B cell (primary cell): ENCODE measurements at regions not wholly inside any gene's neighbourhood (a gene's known extent, or its start where the extent isn't known, plus 50 kb on each side); places are given as distances from the start of the nearest gene placed in this dataset.

Experiments used
- ATAC-seq: fragments of 200-7000 bp; cut with Tn5 transposase; one replicate; pipeline ENCODE4 v1.10.0; 2021; ENCODE audit warnings: low read depth, mild to moderate bottlenecking, moderate number of reproducible peaks, moderate library complexity
- CTCF ChIA-PET: fragments of 350-600 bp; sonication (Branson Sonifier 250); formaldehyde crosslinking; loops from one replicate; lab custom pipeline; 2021; ENCODE audit warnings: antibody characterized with exemption, inconsistent platforms; lab: Charles Lee
- POLR2A ChIA-PET: fragments of 350-600 bp; sonication (Branson Sonifier 250); formaldehyde crosslinking; loops from one replicate; lab custom pipeline; 2021; ENCODE audit warnings: antibody characterized with exemption; lab: Charles Lee
- DNase-seq: peaks from one replicate; pipeline ENCODE4 v3.0.0; 2013
- H2AFZ ChIP-seq: 2 replicates; pipeline ENCODE4 v1.6.1; 2012; ENCODE audit warnings: mild to moderate bottlenecking, low read depth, low read length; ENCODE audit not compliant: insufficient read depth, poor library complexity, severe bottlenecking
- H3K27ac ChIP-seq, 2 donors: 1 replicate in 1 of 2; 2 replicates in 1 of 2; pipeline ENCODE4 v1.5.1; 2012 to 2013; ENCODE audit warnings: low read length in 2 of 2, mild to moderate bottlenecking in 2 of 2, moderate library complexity in 1 of 2
- H3K27me3 ChIP-seq, 4 experiments: fragments of 200-600 bp in 1 of 4; sonication (generic) in 1 of 4; replicated peaks in 1 of 4; 1 replicate in 2 of 4; 2 replicates in 2 of 4; pipeline versions ENCODE4 v1.6.1 to v1.7.0; 2013 to 2016; ENCODE audit warnings: low read length in 3 of 4, mild to moderate bottlenecking in 2 of 4, mixed read lengths in 1 of 4, moderate library complexity in 1 of 4; ENCODE audit not compliant: insufficient read depth in 4 of 4, control insufficient read depth in 3 of 4; ENCODE audit errors: control extremely low read depth in 1 of 4
- H3K36me3 ChIP-seq, 2 experiments: replicated peaks in 1 of 2; 1 replicate in 1 of 2; 2 replicates in 1 of 2; pipeline versions ENCODE4 v1.6.1 to v1.7.1; 2013; ENCODE audit warnings: low read length in 1 of 2; ENCODE audit not compliant: insufficient read depth in 2 of 2, control insufficient read depth in 1 of 2; ENCODE audit errors: control extremely low read depth in 1 of 2, extremely low read depth in 1 of 2
- H3K4me1 ChIP-seq, 2 donors: fragments of 200-600 bp in 1 of 2; sonication (generic) in 1 of 2; 1 replicate in 1 of 2; 2 replicates in 1 of 2; pipeline versions ENCODE4 v1.5.1 to v1.6.1; 2013 to 2017; ENCODE audit warnings: low read length in 2 of 2; ENCODE audit not compliant: control insufficient read depth in 2 of 2, insufficient read depth in 2 of 2
- H3K4me2 ChIP-seq: replicated peaks from 2 replicates; pipeline ENCODE3; 2012; ENCODE audit warnings: mild to moderate bottlenecking, low read depth, low read length; ENCODE audit not compliant: poor library complexity, severe bottlenecking
- H3K4me3 ChIP-seq, 5 experiments: fragments of 200-600 bp in 1 of 5; sonication (generic) in 1 of 5; 1 replicate in 3 of 5; 2 replicates in 2 of 5; pipeline versions ENCODE4 v1.5.1 to v1.7.0; 2011 to 2016; ENCODE audit warnings: low read length in 4 of 5, mild to moderate bottlenecking in 4 of 5, low read depth in 2 of 5, control low read depth in 1 of 5, moderate library complexity in 1 of 5; ENCODE audit not compliant: insufficient read depth in 1 of 5; ENCODE audit errors: control extremely low read depth in 1 of 5, extremely low read depth in 1 of 5
- H3K79me2 ChIP-seq: fragments of 200-600 bp; sonication (generic); one replicate; pipeline ENCODE4 v1.6.0; 2016; ENCODE audit warnings: low read length; ENCODE audit not compliant: control insufficient read depth, insufficient read depth
- H3K9ac ChIP-seq: fragments of 200-600 bp; sonication (generic); 2 replicates; pipeline ENCODE4 v1.6.1; 2017; ENCODE audit warnings: mild to moderate bottlenecking, low read length, moderate library complexity
- H3K9me3 ChIP-seq, 3 donors: one replicate each; pipeline versions ENCODE4 v1.6.1 to v1.7.1; 2013; ENCODE audit warnings: low read length in 2 of 3; ENCODE audit not compliant: control insufficient read depth in 2 of 3, insufficient read depth in 1 of 3; ENCODE audit errors: control extremely low read depth in 1 of 3
- H4K20me1 ChIP-seq: 2 replicates; pipeline ENCODE4 v1.6.0; 2012; ENCODE audit warnings: mild to moderate bottlenecking, low read length; ENCODE audit not compliant: insufficient read depth, control insufficient read depth, poor library complexity, severe bottlenecking
- H3K27ac Mint-ChIP-seq: one replicate; pipeline ENCODE4 v1.8.0; 2021; ENCODE audit warnings: mixed read lengths
- H3K27me3 Mint-ChIP-seq: one replicate; pipeline ENCODE4 v1.8.0; 2021; ENCODE audit warnings: mixed read lengths
- H3K4me1 Mint-ChIP-seq: one replicate; pipeline ENCODE4 v1.8.0; 2021; ENCODE audit warnings: mixed read lengths
- H3K4me3 Mint-ChIP-seq: one replicate; pipeline ENCODE4 v1.8.0; 2021; ENCODE audit warnings: mixed read lengths
- H3K9me3 Mint-ChIP-seq: one replicate; pipeline ENCODE4 v1.8.0; 2022; ENCODE audit warnings: mixed read lengths; ENCODE audit not compliant: insufficient read depth
- EZH2 ChIP-seq: IDR thresholded peaks from 2 replicates; pipeline ENCODE4 v1.6.1; 2012; ENCODE audit warnings: borderline replicate concordance, low read depth, mild to moderate bottlenecking, moderate library complexity, low read length; ENCODE audit not compliant: insufficient read depth, poor library complexity, severe bottlenecking
- WGBS: methylation state at CpG from one replicate; pipeline ENCODE4 v1.1.5; 2013; ENCODE audit warnings: missing lambda C conversion rate; ENCODE audit not compliant: insufficient coverage; 5-methylcytosine and 5-hydroxymethylcytosine counted together
- intact Hi-C: fragments of 100-400 bp; cut with micrococcal nuclease; formaldehyde crosslinking; loops from one replicate; pipeline ENCODE4 v1.10.0; 2022
- TF ChIP-seq, protein P1 (sequence below): fragments of 200-600 bp; IDR thresholded peaks from one replicate; pipeline ENCODE4 v1.8.0; 2022; ENCODE audit warnings: antibody characterized with exemption, mild to moderate bottlenecking

DNA sequence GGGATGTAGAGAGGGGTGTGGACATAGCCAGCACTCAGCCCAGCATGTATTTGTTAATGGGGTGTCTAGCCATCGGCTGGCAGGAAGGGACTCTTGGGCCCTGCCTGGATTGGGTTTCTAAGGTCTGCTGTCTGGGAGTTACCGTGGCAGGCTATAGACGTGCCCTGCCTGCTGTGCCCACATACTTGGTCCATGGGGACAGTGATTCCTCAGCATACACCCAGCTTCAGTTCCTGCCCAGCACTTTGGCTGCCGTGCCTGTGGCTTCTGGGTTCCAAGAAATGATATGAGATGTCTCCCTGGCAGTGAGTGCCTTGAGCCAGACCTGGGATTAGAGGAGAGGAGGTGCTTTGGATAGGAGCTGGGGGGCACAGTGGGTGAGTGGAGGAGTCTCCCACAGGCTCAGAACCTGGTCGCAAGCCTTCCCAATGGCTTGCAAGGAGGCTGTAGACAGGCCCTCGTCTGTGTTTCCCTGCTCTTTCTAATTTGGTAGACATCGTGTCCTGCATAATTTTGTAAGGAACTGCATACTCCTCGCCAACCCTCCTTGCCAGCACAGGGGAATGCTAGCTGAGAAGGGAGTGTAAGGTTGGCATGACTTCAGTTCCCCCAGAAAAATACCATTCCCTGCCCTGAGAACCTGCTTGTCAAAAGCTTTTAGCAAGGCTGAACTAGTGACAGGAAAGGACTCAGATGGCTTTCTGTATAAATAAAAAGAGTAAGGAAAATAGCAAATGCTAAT, 287.9 kb downstream of the ZSWIM6 start:
- Histone ChIP-seq H3K4me1 (peaks cover 18 to 27% of the 10 kb centered on the region in 2 donors), H3K27ac (no peak overlapping the region), H2AFZ (peak overlapping the region; percentile 18), H3K9me3 (no peaks in the 10 kb centered on the region), H3K4me3 (no peak overlapping the region), H3K27me3 (peaks cover 0 to 3% (median under 1%) of the 10 kb centered on the region in 4 experiments), H3K79me2 (no peaks in the 10 kb centered on the region), H4K20me1 (no peaks in the 10 kb centered on the region), H3K9ac (no peak overlapping the region), H3K4me2 (peak overlapping the region; percentile 43), H3K36me3 (no peaks in the 10 kb centered on the region)
- Mint-ChIP-seq H3K27ac (no peak overlapping the region), H3K9me3 (no peaks in the 10 kb centered on the region), H3K27me3 (peaks cover 11% of the 10 kb centered on the region), H3K4me1 (peaks cover 21% of the 10 kb centered on the region), H3K4me3 (no peak overlapping the region)
- CTCF ChIA-PET = interaction anchor here (0.9 kb wide), 1 partner anchor 17 kb away, joined by 3 read pairs; no protein-coding TSS in a partner anchor
- TF ChIP-seq, protein P1, sequence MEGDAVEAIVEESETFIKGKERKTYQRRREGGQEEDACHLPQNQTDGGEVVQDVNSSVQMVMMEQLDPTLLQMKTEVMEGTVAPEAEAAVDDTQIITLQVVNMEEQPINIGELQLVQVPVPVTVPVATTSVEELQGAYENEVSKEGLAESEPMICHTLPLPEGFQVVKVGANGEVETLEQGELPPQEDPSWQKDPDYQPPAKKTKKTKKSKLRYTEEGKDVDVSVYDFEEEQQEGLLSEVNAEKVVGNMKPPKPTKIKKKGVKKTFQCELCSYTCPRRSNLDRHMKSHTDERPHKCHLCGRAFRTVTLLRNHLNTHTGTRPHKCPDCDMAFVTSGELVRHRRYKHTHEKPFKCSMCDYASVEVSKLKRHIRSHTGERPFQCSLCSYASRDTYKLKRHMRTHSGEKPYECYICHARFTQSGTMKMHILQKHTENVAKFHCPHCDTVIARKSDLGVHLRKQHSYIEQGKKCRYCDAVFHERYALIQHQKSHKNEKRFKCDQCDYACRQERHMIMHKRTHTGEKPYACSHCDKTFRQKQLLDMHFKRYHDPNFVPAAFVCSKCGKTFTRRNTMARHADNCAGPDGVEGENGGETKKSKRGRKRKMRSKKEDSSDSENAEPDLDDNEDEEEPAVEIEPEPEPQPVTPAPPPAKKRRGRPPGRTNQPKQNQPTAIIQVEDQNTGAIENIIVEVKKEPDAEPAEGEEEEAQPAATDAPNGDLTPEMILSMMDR = no peak
- no peak for TF ChIP-seq EZH2
- WGBS = 53% methylated on average over 6 of the region's 8 CpGs
- intact Hi-C loops = no loop called here
- POLR2A ChIA-PET = no interaction called here
- no peak for DNase-seq
- no peak for ATAC-seq

DNA sequence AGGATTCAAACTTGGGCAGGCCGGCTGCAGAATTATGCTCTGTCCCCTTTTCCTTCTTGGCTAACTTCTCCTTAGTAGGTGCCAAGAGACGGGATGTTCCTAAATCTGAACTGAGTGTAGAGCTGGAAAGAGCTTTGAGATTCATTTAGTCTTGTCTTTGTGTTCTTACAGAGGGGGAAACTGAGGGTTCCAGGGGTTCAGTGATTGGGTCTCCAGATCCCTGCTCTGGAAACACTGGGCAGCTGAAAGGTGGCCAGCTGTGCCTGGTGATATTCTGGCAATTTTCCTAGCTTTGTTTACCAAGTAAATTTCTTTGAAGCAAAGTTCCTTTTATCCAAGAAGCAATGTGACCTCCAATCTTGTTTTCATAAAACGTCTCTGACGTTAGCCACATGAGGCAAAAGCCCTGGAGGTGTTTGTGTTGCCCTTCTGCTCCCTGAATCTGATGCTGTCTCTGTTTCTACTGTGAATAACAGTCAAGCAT, 288.7 kb downstream of the ZSWIM6 start:
- H3K4me1 Mint-ChIP-seq = peaks cover 27% of the 10 kb centered on the region
- H3K9me3 Mint-ChIP-seq = no peaks in the 10 kb centered on the region
- intact Hi-C loops = no loop called here
- Histone ChIP-seq H3K9me3 (no peaks in the 10 kb centered on the region), H3K9ac (no peak overlapping the region), H3K4me1 (peaks cover 23 to 34% of the 10 kb centered on the region in 2 donors), H3K4me3 (no peak overlapping the region), H4K20me1 (no peaks in the 10 kb centered on the region), H3K27ac (no peak overlapping the region), H3K79me2 (no peaks in the 10 kb centered on the region), H3K27me3 (peaks cover 0 to 6% (median 2%) of the 10 kb centered on the region in 4 experiments), H2AFZ (no peak overlapping the region), H3K4me2 (no peak overlapping the region), H3K36me3 (no peaks in the 10 kb centered on the region)
- no peak overlapping the region for H3K4me3 Mint-ChIP-seq
- DNase-seq = no peak
- WGBS = 100% methylated on average over 2 of the region's 4 CpGs
- H3K27me3 Mint-ChIP-seq = peaks cover 15% of the 10 kb centered on the region
- TF ChIP-seq, protein P1 = no peak
- TF ChIP-seq EZH2 = no peak
- no peak overlapping the region for H3K27ac Mint-ChIP-seq
- ChIA-PET POLR2A (no interaction called here), CTCF (no interaction called here)
- no peak for ATAC-seq
